Cardiac septum (tissue), 1 donor: ENCODE measurements at regions not wholly inside any gene's neighbourhood (a gene's known extent, or its start where the extent isn't known, plus 50 kb on each side); places are given as distances from the start of the nearest gene placed in this dataset.

Source experiments
- DNase-seq: peaks from one replicate; pipeline ENCODE4 v3.0.0-alpha.2; 2020; ENCODE audit warnings: low spot score
- intact Hi-C: fragments of 100-400 bp; cut with DNase I; formaldehyde crosslinking; loops from one replicate; pipeline ENCODE4 v1.14.0; 2022
- donor health status: DM: no; HTN: no; CAD: no.

GRCh38 chr6:129921169-129921817, 60.2 kb upstream of the TMEM244 start:
- intact Hi-C loops = no loop called here
- no peak for DNase-seq

- intact Hi-C loops = no loop called here
- DNase-seq = no peak
These were observed 59.1 kb upstream of the TMEM244 start for GRCh38 chr6:129920103-129920798.

DNA sequence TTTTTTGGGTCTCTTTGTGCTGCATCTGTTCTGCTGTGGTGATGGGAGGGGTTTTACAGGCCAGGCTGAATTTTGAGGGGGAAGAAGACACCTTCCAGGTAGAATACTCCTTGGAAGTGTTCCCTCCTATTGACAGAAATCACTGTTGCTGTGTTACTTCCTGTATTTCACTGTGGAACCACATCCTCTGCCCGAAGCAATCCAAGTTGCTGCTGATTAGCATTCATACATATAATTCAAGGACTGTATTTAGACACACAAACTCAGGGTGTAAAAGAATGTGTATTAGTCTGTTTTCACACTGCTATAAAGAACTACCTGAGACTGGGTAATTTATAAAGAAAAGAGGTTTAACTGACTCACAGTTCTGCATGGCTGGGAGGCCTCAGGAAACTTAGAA, 50.6 kb upstream of the TMEM244 start:
- no peak for DNase-seq
- intact Hi-C loops = no loop called here
